ENCODE measurements at regions not wholly inside any gene's neighbourhood (a gene's known extent, or its start where the extent isn't known, plus 50 kb on each side); places are given as distances from the start of the nearest gene placed in this dataset.

DNA sequence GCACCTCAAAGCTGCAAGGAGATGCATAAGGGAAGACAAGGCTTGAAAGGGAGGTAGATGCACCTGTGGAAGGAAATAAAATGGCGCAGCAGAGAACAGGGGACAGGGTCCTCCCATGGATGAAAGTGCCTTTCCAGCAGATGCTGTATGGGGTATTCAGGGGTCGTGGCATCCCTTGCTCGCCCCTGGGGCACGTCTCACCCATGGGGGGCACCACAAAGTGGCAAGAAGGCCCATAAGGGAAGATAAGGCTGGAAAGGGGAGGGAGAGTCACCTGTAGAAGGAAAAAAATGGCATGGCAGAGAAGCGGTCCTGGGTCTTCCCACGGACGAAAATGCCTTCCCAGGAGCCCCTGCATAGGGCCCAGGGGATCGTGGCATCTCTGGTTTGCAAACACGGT is 265.1 kb downstream of the ALG10 start:
- Histone ChIP-seq H3K27me3 (no peaks in the 10 kb centered on the region), H3K4me1 (no peaks in the 10 kb centered on the region), H3K4me3 (no peak overlapping the region), H3K9ac (ENCODE audit: low read depth in 2 of 2, low read length in 2 of 2) (no peak overlapping the region), H3K36me3 (no peaks in the 10 kb centered on the region), H3K9me3 (no peaks in the 10 kb centered on the region), H3K27ac (no peak overlapping the region)
- TF ChIP-seq, protein P1, sequence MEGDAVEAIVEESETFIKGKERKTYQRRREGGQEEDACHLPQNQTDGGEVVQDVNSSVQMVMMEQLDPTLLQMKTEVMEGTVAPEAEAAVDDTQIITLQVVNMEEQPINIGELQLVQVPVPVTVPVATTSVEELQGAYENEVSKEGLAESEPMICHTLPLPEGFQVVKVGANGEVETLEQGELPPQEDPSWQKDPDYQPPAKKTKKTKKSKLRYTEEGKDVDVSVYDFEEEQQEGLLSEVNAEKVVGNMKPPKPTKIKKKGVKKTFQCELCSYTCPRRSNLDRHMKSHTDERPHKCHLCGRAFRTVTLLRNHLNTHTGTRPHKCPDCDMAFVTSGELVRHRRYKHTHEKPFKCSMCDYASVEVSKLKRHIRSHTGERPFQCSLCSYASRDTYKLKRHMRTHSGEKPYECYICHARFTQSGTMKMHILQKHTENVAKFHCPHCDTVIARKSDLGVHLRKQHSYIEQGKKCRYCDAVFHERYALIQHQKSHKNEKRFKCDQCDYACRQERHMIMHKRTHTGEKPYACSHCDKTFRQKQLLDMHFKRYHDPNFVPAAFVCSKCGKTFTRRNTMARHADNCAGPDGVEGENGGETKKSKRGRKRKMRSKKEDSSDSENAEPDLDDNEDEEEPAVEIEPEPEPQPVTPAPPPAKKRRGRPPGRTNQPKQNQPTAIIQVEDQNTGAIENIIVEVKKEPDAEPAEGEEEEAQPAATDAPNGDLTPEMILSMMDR (IDR thresholded peaks at IDR 0.05): no peak
- DNase-seq: no peak
- intact Hi-C loops (cut with DNase I): no loop called here

- no peaks in the 10 kb centered on the region for H3K4me1 ChIP-seq
- no peaks in the 10 kb centered on the region for H3K9me3 ChIP-seq
- DNase-seq: no peak
- H3K27me3 ChIP-seq: no peaks in the 10 kb centered on the region
- H3K27ac ChIP-seq: no peak overlapping the region
- no peak overlapping the region for H3K4me3 ChIP-seq
- H3K9ac ChIP-seq (ENCODE audit: low read depth in 2 of 2, low read length in 2 of 2): no peak overlapping the region
- intact Hi-C loops (cut with DNase I): no loop called here
- TF ChIP-seq, protein P1 (IDR thresholded peaks at IDR 0.05): no peak
- no peaks in the 10 kb centered on the region for H3K36me3 ChIP-seq
These were observed 266.0 kb downstream of the ALG10 start for GRCh38 chr12:34287986-34288962.

GRCh38 chr12:34288963-34289345 is 266.7 kb downstream of the ALG10 start:
- TF ChIP-seq, protein P1 (IDR thresholded peaks at IDR 0.05): no peak
- Histone ChIP-seq H3K9ac (ENCODE audit: low read depth in 2 of 2, low read length in 2 of 2) (no peak overlapping the region), H3K27ac (no peak overlapping the region), H3K4me3 (no peak overlapping the region), H3K4me1 (no peaks in the 10 kb centered on the region), H3K27me3 (no peaks in the 10 kb centered on the region), H3K9me3 (no peaks in the 10 kb centered on the region), H3K36me3 (no peaks in the 10 kb centered on the region)
- intact Hi-C loops (cut with DNase I): no loop called here
- DNase-seq: no peak

GRCh38 chr12:34289431-34290380 is 267.4 kb downstream of the ALG10 start:
- Histone ChIP-seq H3K36me3 (no peaks in the 10 kb centered on the region), H3K4me1 (no peaks in the 10 kb centered on the region), H3K9ac (ENCODE audit: low read depth in 2 of 2, low read length in 2 of 2) (no peak overlapping the region), H3K9me3 (no peaks in the 10 kb centered on the region), H3K27me3 (no peaks in the 10 kb centered on the region), H3K4me3 (no peak overlapping the region), H3K27ac (no peak overlapping the region)
- intact Hi-C loops (cut with DNase I): no loop called here
- no peak for DNase-seq
- TF ChIP-seq, protein P1 (IDR thresholded peaks at IDR 0.05): no peak

GRCh38 chr12:34290381-34290995 is 268.2 kb downstream of the ALG10 start:
- no peak overlapping the region for H3K27ac ChIP-seq
- intact Hi-C loops (cut with DNase I): no loop called here
- H3K27me3 ChIP-seq: no peaks in the 10 kb centered on the region
- DNase-seq: no peak
- H3K36me3 ChIP-seq: no peaks in the 10 kb centered on the region
- H3K4me3 ChIP-seq: no peak overlapping the region
- no peaks in the 10 kb centered on the region for H3K4me1 ChIP-seq
- no peak overlapping the region for H3K9ac ChIP-seq (ENCODE audit: low read depth in 2 of 2, low read length in 2 of 2)
- TF ChIP-seq, protein P1 (IDR thresholded peaks at IDR 0.05): no peak
- no peaks in the 10 kb centered on the region for H3K9me3 ChIP-seq
